GM20000 (cell line): ENCODE measurements at regions not wholly inside any gene's neighbourhood (a gene's known extent, or its start where the extent isn't known, plus 50 kb on each side); places are given as distances from the start of the nearest gene placed in this dataset.

Source experiments
- DNase-seq: peaks from one replicate; pipeline ENCODE4 v3.0.0; 2012; ENCODE audit warnings: low spot score
- CTCF ChIP-seq: IDR thresholded peaks from 2 replicates; pipeline ENCODE4 v1.5.1; 2012; ENCODE audit warnings: mild to moderate bottlenecking, control low read depth; ENCODE audit errors: extremely low read depth, missing control alignments

DNA sequence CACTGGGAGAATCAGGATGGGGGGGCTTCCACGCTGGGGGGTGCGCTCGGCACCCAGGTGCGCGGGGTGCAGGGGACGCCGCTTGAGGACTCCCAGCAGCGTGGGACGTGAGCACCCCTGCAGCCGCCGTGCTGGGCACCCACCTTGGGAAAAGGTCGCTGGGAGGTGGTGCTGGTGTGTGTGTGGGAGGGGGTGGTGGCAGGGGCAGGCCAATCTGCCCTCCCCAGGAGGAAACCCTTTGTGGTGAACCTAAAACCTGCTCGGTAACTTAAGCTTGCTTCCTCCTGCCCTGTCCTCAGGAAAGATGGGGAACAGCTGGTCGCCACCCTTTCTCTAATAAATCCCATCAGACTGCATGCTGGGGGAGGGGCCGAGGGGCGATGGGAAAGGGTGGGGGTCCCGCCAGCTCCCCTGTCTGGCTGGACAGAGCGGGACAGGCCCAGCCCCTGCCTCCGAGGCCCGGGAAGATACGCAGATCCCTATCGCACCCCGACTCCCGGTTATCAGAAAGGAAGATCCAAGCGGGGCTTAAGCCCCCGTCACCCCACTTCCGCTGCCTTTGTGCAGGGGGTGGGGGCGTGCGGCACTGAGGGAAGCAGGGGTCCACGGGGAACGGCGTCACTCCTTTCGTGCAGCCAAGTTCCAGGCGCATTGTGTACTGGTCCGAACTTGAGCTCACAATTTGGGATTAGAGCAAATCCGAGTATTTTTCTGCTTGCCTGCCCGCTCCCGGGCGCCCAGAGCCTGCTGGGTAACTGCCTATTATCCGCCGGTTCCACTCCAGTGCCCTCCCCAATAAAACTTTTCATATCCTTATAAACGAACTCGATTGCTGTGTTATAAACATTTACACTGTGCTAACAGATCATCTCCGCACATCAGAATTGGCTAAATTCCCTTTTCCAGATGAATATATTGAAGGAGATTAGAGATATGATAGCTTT, 64.6 kb downstream of the UNCX start:
- no peak for DNase-seq
- TF ChIP-seq CTCF: no peak

DNA sequence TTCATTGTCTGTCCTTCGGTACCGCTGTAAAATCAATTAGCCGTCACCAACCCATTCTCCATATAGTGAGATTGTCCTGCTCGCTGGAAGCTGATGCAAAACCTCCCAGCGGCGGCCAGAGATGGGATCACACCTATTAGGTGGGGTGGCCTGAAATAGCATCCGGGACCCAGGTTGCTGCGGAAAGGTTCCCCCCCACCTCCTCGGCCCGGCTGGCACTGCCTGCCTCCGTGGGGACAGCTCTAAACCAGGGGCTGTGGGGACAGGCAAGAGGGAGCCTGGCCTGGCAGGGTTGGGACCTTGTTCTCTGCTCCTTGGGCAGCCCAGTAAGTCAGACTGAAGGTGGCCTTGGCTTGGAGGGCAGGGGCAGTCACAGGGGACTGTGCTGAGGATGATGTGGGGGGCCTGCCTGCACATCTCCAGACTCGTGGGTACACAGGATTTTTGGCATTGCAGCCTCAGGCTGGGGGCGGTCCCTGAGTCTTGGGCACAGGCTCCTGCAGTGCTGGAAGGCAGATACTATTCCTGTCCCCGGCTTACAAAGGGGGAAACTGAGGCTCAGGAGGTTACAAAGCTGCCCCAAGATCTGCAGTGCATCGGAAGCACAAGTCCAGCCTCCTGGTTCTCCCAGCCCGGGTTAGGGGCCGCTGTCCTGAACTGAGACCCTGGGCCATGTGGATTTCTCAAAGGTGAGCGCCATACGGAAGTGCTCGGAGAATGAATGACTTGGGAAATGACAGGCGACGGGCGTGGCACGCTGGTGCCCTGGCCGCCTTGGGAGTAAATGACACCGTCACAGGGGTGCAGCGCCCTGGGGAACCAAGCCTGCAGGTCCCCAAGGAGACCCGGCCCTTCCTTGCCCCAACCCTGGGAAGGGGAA, 65.6 kb downstream of the UNCX start:
- DNase-seq: no peak
- no peak for TF ChIP-seq CTCF

DNA sequence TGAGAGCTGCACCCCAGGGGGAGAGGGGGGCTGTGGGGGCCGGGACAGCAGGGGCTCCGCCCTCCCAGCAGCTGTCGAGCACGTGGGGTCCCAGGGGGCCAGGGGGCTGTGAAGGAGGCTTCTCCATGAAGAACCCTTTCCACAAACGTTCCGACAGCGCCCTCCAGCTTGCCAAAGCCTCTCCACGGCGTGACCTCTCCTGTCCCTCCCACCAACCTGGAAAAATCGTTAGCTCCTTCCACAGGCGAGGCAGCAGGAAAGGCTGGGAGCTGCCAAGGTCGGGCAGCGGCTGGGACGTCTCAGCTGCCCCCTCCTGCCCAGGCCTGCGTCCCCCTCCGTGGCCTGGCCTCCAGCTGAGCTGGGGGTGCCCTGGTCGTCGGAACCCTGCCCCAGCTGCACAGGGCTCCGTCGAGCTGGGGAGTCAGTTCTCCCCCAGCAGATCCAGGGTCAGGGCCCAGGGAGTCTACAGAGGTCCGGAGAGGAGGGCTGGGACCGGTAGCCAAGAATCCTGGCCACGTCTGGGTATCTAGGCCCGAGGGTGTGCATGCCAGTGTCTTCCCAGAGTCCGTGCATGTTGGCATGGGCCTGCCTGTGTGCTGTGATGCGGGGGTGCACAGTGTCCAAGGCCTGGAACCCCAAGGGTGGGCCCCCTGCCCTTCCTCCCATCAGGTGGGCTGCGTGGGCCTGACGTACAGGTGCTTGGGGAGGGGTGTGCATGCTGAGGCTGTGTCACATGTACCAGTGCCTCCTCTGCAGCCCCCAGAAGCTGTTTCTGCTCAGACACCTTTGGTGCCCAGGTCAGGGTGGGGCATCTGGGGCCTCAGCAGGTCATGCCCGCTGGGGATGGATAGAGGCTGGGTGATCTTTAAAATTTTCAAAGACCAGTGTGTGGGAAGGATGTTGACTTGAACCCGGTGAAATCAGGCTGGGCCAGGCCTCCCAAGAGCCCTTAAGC, 66.5 kb downstream of the UNCX start:
- no peak for TF ChIP-seq CTCF
- DNase-seq: no peak

GRCh38 chr7:1300206-1300605, 67.5 kb downstream of the UNCX start:
- no peak for TF ChIP-seq CTCF
- no peak for DNase-seq

GRCh38 chr7:1300636-1301035, 68.0 kb downstream of the UNCX start:
- DNase-seq: no peak
- TF ChIP-seq CTCF: no peak

DNA sequence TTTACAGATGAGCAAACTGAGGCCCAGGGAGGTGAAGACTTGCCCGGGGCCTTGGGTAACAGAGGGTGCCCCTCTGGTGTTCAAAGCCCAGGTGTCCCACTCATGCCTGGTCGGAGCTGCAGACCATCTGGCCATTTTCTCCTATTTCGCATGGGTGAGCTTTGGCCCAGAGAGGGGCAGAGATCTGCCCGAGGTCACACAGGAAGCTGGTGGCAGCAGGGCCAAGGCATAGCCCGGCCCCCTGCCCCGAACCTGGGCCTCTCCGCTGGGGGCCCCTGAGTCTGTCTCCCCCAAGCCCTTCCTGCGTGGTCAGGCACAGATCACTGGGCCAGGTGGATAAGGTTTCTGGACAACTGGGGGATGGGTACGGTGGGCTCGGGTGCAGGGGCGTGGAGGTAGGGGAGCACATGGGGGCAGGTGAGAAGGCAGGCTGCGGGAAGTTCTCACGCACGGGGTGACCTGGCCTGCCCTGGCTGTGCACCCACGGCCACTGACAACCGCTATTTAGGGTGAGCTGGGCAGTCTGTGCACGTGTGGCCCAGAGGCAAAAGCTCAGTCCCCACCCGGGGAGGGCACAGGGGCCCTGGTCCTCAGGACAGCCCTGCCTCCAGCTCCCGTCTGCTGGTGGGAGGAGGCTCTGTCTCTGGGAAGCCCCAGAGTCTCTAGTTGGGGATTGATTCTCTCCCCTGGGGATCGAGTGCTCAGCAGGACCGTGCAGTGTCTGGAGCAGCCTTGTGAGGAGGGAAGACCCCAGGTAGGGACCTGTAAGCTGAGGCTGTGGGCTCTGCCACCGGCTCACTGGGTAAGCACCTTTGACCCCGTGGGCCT, 68.6 kb downstream of the UNCX start:
- no peak for TF ChIP-seq CTCF
- DNase-seq: no peak
